Skeletal muscle cell (primary cell): ENCODE measurements at regions not wholly inside any gene's neighbourhood (a gene's known extent, or its start where the extent isn't known, plus 50 kb on each side); places are given as distances from the start of the nearest gene placed in this dataset.

ENCODE experiments used
- DNase-seq: peaks from one replicate; pipeline ENCODE4 v3.0.0-alpha.2; 2010; ENCODE audit warnings: low read depth
- H3K4me3 ChIP-seq: 2 replicates; pipeline ENCODE4 v1.5.1; 2011; ENCODE audit warnings: low read depth, mild to moderate bottlenecking, control low read depth, low read length, moderate library complexity

- H3K4me3 ChIP-seq, result no peak overlapping the region
- DNase-seq, result no peak
These were observed 441.0 kb upstream of the NFE2L3 start for GRCh38 chr7:25710959-25711358.

- no peak for DNase-seq
- H3K4me3 ChIP-seq, result no peak overlapping the region
These were observed 440.1 kb upstream of the NFE2L3 start for GRCh38 chr7:25711940-25712339.

- no peak overlapping the region for H3K4me3 ChIP-seq
- DNase-seq, result no peak
These were observed 439.5 kb upstream of the NFE2L3 start for GRCh38 chr7:25712500-25712899.

- no peak for DNase-seq
- no peak overlapping the region for H3K4me3 ChIP-seq
These were observed 438.0 kb upstream of the NFE2L3 start for GRCh38 chr7:25714013-25714412.

- H3K4me3 ChIP-seq, result no peak overlapping the region
- DNase-seq, result no peak
These were observed 435.6 kb upstream of the NFE2L3 start for GRCh38 chr7:25716421-25716820.

- DNase-seq, result no peak
These were observed 433.4 kb upstream of the NFE2L3 start for GRCh38 chr7:25718596-25718995.

GRCh38 chr7:25719190-25719896 is 432.7 kb upstream of the NFE2L3 start:
- H3K4me3 ChIP-seq, result no peak overlapping the region
- no peak for DNase-seq

More at GRCh38 chr7:25718596-25718995, 433.4 kb upstream of the NFE2L3 start:
- H3K4me3 ChIP-seq, result no peak overlapping the region

GRCh38 chr7:25720427-25720826 is 431.6 kb upstream of the NFE2L3 start:
- DNase-seq, result no peak

GRCh38 chr7:25722856-25723255 is 429.1 kb upstream of the NFE2L3 start:
- H3K4me3 ChIP-seq, result no peak overlapping the region
- no peak for DNase-seq

More at GRCh38 chr7:25720427-25720826, 431.6 kb upstream of the NFE2L3 start:
- H3K4me3 ChIP-seq, result no peak overlapping the region

- H3K4me3 ChIP-seq, result no peak overlapping the region
- no peak for DNase-seq
These were observed 426.5 kb upstream of the NFE2L3 start for GRCh38 chr7:25725451-25725850.

- no peak overlapping the region for H3K4me3 ChIP-seq
- DNase-seq, result no peak
These were observed 425.7 kb upstream of the NFE2L3 start for GRCh38 chr7:25726170-25726780.

GRCh38 chr7:25726781-25727311 is 425.2 kb upstream of the NFE2L3 start:
- no peak for DNase-seq
- no peak overlapping the region for H3K4me3 ChIP-seq

- no peak overlapping the region for H3K4me3 ChIP-seq
- DNase-seq, result no peak
These were observed 424.6 kb upstream of the NFE2L3 start for GRCh38 chr7:25727446-25727845.

- DNase-seq, result no peak
- H3K4me3 ChIP-seq, result no peak overlapping the region
These were observed 424.1 kb upstream of the NFE2L3 start for GRCh38 chr7:25727876-25728275.

- no peak for DNase-seq
- no peak overlapping the region for H3K4me3 ChIP-seq
These were observed 420.7 kb upstream of the NFE2L3 start for GRCh38 chr7:25731068-25731845.

GRCh38 chr7:25731846-25732245 is 420.2 kb upstream of the NFE2L3 start:
- DNase-seq, result no peak
- no peak overlapping the region for H3K4me3 ChIP-seq

- H3K4me3 ChIP-seq, result no peak overlapping the region
- DNase-seq, result no peak
These were observed 419.2 kb upstream of the NFE2L3 start for GRCh38 chr7:25732766-25733217.

- DNase-seq, result no peak
- H3K4me3 ChIP-seq, result no peak overlapping the region
These were observed 416.2 kb upstream of the NFE2L3 start for GRCh38 chr7:25735674-25736242.

- H3K4me3 ChIP-seq, result no peak overlapping the region
- DNase-seq, result no peak
These were observed 413.5 kb upstream of the NFE2L3 start for GRCh38 chr7:25738528-25738927.

- DNase-seq, result no peak
- H3K4me3 ChIP-seq, result no peak overlapping the region
These were observed 412.9 kb upstream of the NFE2L3 start for GRCh38 chr7:25739143-25739542.
